ENCODE measurements at regions not wholly inside any gene's neighbourhood (a gene's known extent, or its start where the extent isn't known, plus 50 kb on each side); places are given as distances from the start of the nearest gene placed in this dataset.

- no peaks in the 10 kb centered on the region for H3K9me3 Mint-ChIP-seq
Observed at GRCh38 chr16:85981826-85982562, 83.0 kb downstream of the IRF8 start.

GRCh38 chr16:85982563-85982939 is 83.6 kb downstream of the IRF8 start:
- Histone ChIP-seq H3K4me1 (ENCODE audit: insufficient read depth, low read length) (peaks cover 6% of the 10 kb centered on the region), H3K27ac (ENCODE audit: low read depth, low read length) (no peak overlapping the region), H3K4me3 (ENCODE audit: low read length) (no peak overlapping the region), H3K9me3 (ENCODE audit: low read length) (no peaks in the 10 kb centered on the region), H3K27me3 (ENCODE audit: insufficient read depth, low read length, poor library complexity, severe bottlenecking) (no peaks in the 10 kb centered on the region), H3K36me3 (ENCODE audit: insufficient read depth, low read length) (no peaks in the 10 kb centered on the region)
- Mint-ChIP-seq H3K36me3 (no peaks in the 10 kb centered on the region), H3K27ac (no peak overlapping the region), H3K4me1 (peaks cover 12 to 22% (median 21%) of the 10 kb centered on the region in 3 donors), H3K27me3 (peaks cover 4 to 6% of the 10 kb centered on the region in 2 donors), H3K4me3 (no peak overlapping the region), H3K9me3 (no peaks in the 10 kb centered on the region)
- POLR2A ChIA-PET, result no interaction called here
- CTCF ChIA-PET, result interaction anchor here (15.2 kb wide), 1 partner anchor 162 kb away, joined by 307 read pairs; no protein-coding TSS in a partner anchor
- DNase-seq, result no peak

More at GRCh38 chr16:85981826-85982562, 83.0 kb downstream of the IRF8 start:
- Mint-ChIP-seq H3K36me3 (no peaks in the 10 kb centered on the region), H3K4me1 (peaks cover 12 to 18% (median 17%) of the 10 kb centered on the region in 3 donors), H3K4me3 (no peak overlapping the region), H3K27me3 (peaks cover 5 to 6% of the 10 kb centered on the region in 2 donors), H3K27ac (no peak overlapping the region)
- H3K27me3 ChIP-seq (ENCODE audit: insufficient read depth, low read length, poor library complexity, severe bottlenecking), result no peaks in the 10 kb centered on the region
- peaks cover under 1% of the 10 kb centered on the region for H3K4me1 ChIP-seq (ENCODE audit: insufficient read depth, low read length)
- DNase-seq, result no peak
- POLR2A ChIA-PET, result interaction anchor here (0.6 kb wide), 1 partner anchor 84 kb away, joined by 3 read pairs; no protein-coding TSS in a partner anchor
- CTCF ChIA-PET, result interaction anchor here (1.4 to 15.2 kb wide), 2 partner anchors 162 to 169 kb away, joined by 3 to 307 read pairs; no protein-coding TSS in a partner anchor
- no peaks in the 10 kb centered on the region for H3K9me3 ChIP-seq (ENCODE audit: low read length)
- no peaks in the 10 kb centered on the region for H3K36me3 ChIP-seq (ENCODE audit: insufficient read depth, low read length)
- no peak overlapping the region for H3K4me3 ChIP-seq (ENCODE audit: low read length)
- H3K27ac ChIP-seq (ENCODE audit: low read depth, low read length), result no peak overlapping the region

- H3K36me3 Mint-ChIP-seq, result no peaks in the 10 kb centered on the region
- H3K27ac Mint-ChIP-seq, result peak overlapping the region in 1 of 8 donors; percentile 93
- no peak overlapping the region for H3K4me3 ChIP-seq (ENCODE audit: low read length)
- H3K27me3 ChIP-seq (ENCODE audit: insufficient read depth, low read length, poor library complexity, severe bottlenecking), result peaks cover 4% of the 10 kb centered on the region
- no peak overlapping the region for H3K27ac ChIP-seq (ENCODE audit: low read depth, low read length)
- ChIA-PET CTCF (interaction anchor here (15.2 kb wide), 1 partner anchor 163 kb away, joined by 307 read pairs; no protein-coding TSS in a partner anchor), POLR2A (no interaction called here)
- H3K36me3 ChIP-seq (ENCODE audit: insufficient read depth, low read length), result no peaks in the 10 kb centered on the region
- H3K4me1 ChIP-seq (ENCODE audit: insufficient read depth, low read length), result peaks cover 6% of the 10 kb centered on the region
- H3K27me3 Mint-ChIP-seq, result peaks cover 4 to 6% of the 10 kb centered on the region in 2 donors
- H3K4me3 Mint-ChIP-seq, result no peak overlapping the region
- H3K9me3 Mint-ChIP-seq, result no peaks in the 10 kb centered on the region
- H3K4me1 Mint-ChIP-seq, result peaks cover 15 to 26% (median 24%) of the 10 kb centered on the region in 3 donors
- no peak for DNase-seq
- no peaks in the 10 kb centered on the region for H3K9me3 ChIP-seq (ENCODE audit: low read length)
Observed at GRCh38 chr16:85983064-85983463, 84.1 kb downstream of the IRF8 start.

GRCh38 chr16:85983606-85984230 is 84.8 kb downstream of the IRF8 start:
- no peak for DNase-seq
- no peak overlapping the region for H3K27ac ChIP-seq (ENCODE audit: low read depth, low read length)
- Mint-ChIP-seq H3K27ac (no peak overlapping the region), H3K4me1 (peaks cover 19 to 32% (median 31%) of the 10 kb centered on the region in 3 donors), H3K4me3 (no peak overlapping the region), H3K9me3 (no peaks in the 10 kb centered on the region), H3K36me3 (no peaks in the 10 kb centered on the region), H3K27me3 (peaks cover 5 to 6% of the 10 kb centered on the region in 2 donors)
- no peaks in the 10 kb centered on the region for H3K9me3 ChIP-seq (ENCODE audit: low read length)
- H3K36me3 ChIP-seq (ENCODE audit: insufficient read depth, low read length), result no peaks in the 10 kb centered on the region
- CTCF ChIA-PET, result interaction anchor here (15.2 kb wide), 1 partner anchor 164 kb away, joined by 307 read pairs; no protein-coding TSS in a partner anchor
- H3K4me1 ChIP-seq (ENCODE audit: insufficient read depth, low read length), result peaks cover 6% of the 10 kb centered on the region
- POLR2A ChIA-PET, result no interaction called here
- peaks cover 4% of the 10 kb centered on the region for H3K27me3 ChIP-seq (ENCODE audit: insufficient read depth, low read length, poor library complexity, severe bottlenecking)
- no peak overlapping the region for H3K4me3 ChIP-seq (ENCODE audit: low read length)

GRCh38 chr16:85984231-85984880 is 85.4 kb downstream of the IRF8 start:
- Histone ChIP-seq H3K4me3 (ENCODE audit: low read length) (no peak overlapping the region), H3K27ac (ENCODE audit: low read depth, low read length) (no peak overlapping the region), H3K27me3 (ENCODE audit: insufficient read depth, low read length, poor library complexity, severe bottlenecking) (peaks cover 4% of the 10 kb centered on the region), H3K9me3 (ENCODE audit: low read length) (no peaks in the 10 kb centered on the region), H3K4me1 (ENCODE audit: insufficient read depth, low read length) (peaks cover 6% of the 10 kb centered on the region), H3K36me3 (ENCODE audit: insufficient read depth, low read length) (no peaks in the 10 kb centered on the region)
- CTCF ChIA-PET, result interaction anchor here (15.2 kb wide), 1 partner anchor 164 kb away, joined by 307 read pairs; no protein-coding TSS in a partner anchor
- no peak overlapping the region for H3K4me3 Mint-ChIP-seq
- H3K36me3 Mint-ChIP-seq, result no peaks in the 10 kb centered on the region
- DNase-seq, result no peak
- POLR2A ChIA-PET, result no interaction called here
- H3K9me3 Mint-ChIP-seq, result no peaks in the 10 kb centered on the region
- H3K27me3 Mint-ChIP-seq, result peaks cover 5 to 11% of the 10 kb centered on the region in 2 donors
- peaks cover 22 to 38% (median 36%) of the 10 kb centered on the region in 3 donors for H3K4me1 Mint-ChIP-seq
- peak overlapping the region in 1 of 8 donors; percentile 16 for H3K27ac Mint-ChIP-seq

GRCh38 chr16:85984947-85985451 is 86.0 kb downstream of the IRF8 start:
- Histone ChIP-seq H3K9me3 (ENCODE audit: low read length) (no peaks in the 10 kb centered on the region), H3K27me3 (ENCODE audit: insufficient read depth, low read length, poor library complexity, severe bottlenecking) (peaks cover 4% of the 10 kb centered on the region), H3K27ac (ENCODE audit: low read depth, low read length) (no peak overlapping the region), H3K4me3 (ENCODE audit: low read length) (no peak overlapping the region), H3K4me1 (ENCODE audit: insufficient read depth, low read length) (peaks cover 6% of the 10 kb centered on the region), H3K36me3 (ENCODE audit: insufficient read depth, low read length) (no peaks in the 10 kb centered on the region)
- Mint-ChIP-seq H3K27ac (peak overlapping the region in 4 of 8 donors; percentile 29 to 76 (median 64)), H3K9me3 (no peaks in the 10 kb centered on the region), H3K4me3 (peak overlapping the region in 3 of 7 donors; percentile 7 to 28 (median 26)), H3K4me1 (peaks cover 24 to 45% (median 42%) of the 10 kb centered on the region in 3 donors), H3K27me3 (peaks cover 5 to 17% of the 10 kb centered on the region in 2 donors), H3K36me3 (no peaks in the 10 kb centered on the region)
- POLR2A ChIA-PET, result no interaction called here
- CTCF ChIA-PET, result interaction anchor here (15.2 kb wide), 1 partner anchor 165 kb away, joined by 307 read pairs; no protein-coding TSS in a partner anchor
- DNase-seq, result no peak

GRCh38 chr16:85986931-85987749 is 88.2 kb downstream of the IRF8 start:
- CTCF ChIA-PET, result interaction anchor here (0.7 to 15.2 kb wide), 13 partner anchors 11 to 184 kb away, joined by 3 to 307 read pairs (median 3); no protein-coding TSS in a partner anchor
- H3K4me3 Mint-ChIP-seq, result peak overlapping the region in 4 of 7 donors; percentile 21 to 79 (median 61)
- H3K27ac ChIP-seq (ENCODE audit: low read depth, low read length), result no peak overlapping the region
- no peaks in the 10 kb centered on the region for H3K36me3 Mint-ChIP-seq
- peak in 4 of 5 donors; percentile 16 to 47 (median 18) for DNase-seq
- peaks cover 6% of the 10 kb centered on the region for H3K4me1 ChIP-seq (ENCODE audit: insufficient read depth, low read length)
- POLR2A ChIA-PET, result interaction anchor here (1.2 kb wide), 2 partner anchors 51 to 166 kb away, joined by 3 read pairs; no protein-coding TSS in a partner anchor
- H3K27ac Mint-ChIP-seq, result peak overlapping the region in 2 of 8 donors; percentile 64 to 82
- H3K27me3 ChIP-seq (ENCODE audit: insufficient read depth, low read length, poor library complexity, severe bottlenecking), result peaks cover 4% of the 10 kb centered on the region
- H3K9me3 ChIP-seq (ENCODE audit: low read length), result no peaks in the 10 kb centered on the region
- H3K27me3 Mint-ChIP-seq, result peaks cover 8 to 18% of the 10 kb centered on the region in 2 donors
- peaks cover 24 to 47% (median 43%) of the 10 kb centered on the region in 3 donors for H3K4me1 Mint-ChIP-seq
- no peaks in the 10 kb centered on the region for H3K36me3 ChIP-seq (ENCODE audit: insufficient read depth, low read length)
- H3K9me3 Mint-ChIP-seq, result no peaks in the 10 kb centered on the region
- no peak overlapping the region for H3K4me3 ChIP-seq (ENCODE audit: low read length)
